Stimulated activated CD4-positive, alpha-beta T cell treated with anti-CD3 and anti-CD28 coated beads, Interleukin-15, amount 100 ng/mL, for 24 hours (primary cell): ENCODE measurements at regions not wholly inside any gene's neighbourhood (a gene's known extent, or its start where the extent isn't known, plus 50 kb on each side); places are given as distances from the start of the nearest gene placed in this dataset.
"Not testable (repeated sequence)": the region's sequence is repeated elsewhere in the genome, so short reads cannot be mapped to it uniquely, and the experiment has no call there.

ENCODE experiments used
- DNase-seq: peaks from one replicate; pipeline ENCODE4 v3.0.0-alpha.2; 2020

- DNase-seq: no peak
Observed at GRCh38 chr4:135605076-135605475, 1403.5 kb upstream of the PABPC4L start.

- DNase-seq: no peak
Observed at GRCh38 chr4:135604531-135604930, 1402.9 kb upstream of the PABPC4L start.

- DNase-seq: no peak
Observed at GRCh38 chr4:135601351-135601750, 1399.8 kb upstream of the PABPC4L start.

- no peak for DNase-seq
Observed at GRCh38 chr4:135598151-135598550, 1396.6 kb upstream of the PABPC4L start.

GRCh38 chr4:135594521-135594920, 1392.9 kb upstream of the PABPC4L start:
- DNase-seq: no peak

- no peak for DNase-seq
Observed at GRCh38 chr4:135575041-135575440, 1373.5 kb upstream of the PABPC4L start.

GRCh38 chr4:135573251-135573650, 1371.7 kb upstream of the PABPC4L start:
- DNase-seq: no peak

- no peak for DNase-seq
Observed at GRCh38 chr4:135564090-135564489, 1362.5 kb upstream of the PABPC4L start.

- no peak for DNase-seq
Observed at GRCh38 chr4:135553213-135553612, 1351.6 kb upstream of the PABPC4L start.

GRCh38 chr4:135552131-135552530, 1350.5 kb upstream of the PABPC4L start:
- DNase-seq: no peak

GRCh38 chr4:135548711-135549110, 1347.1 kb upstream of the PABPC4L start:
- DNase-seq: no peak

GRCh38 chr4:135545616-135546317, 1344.2 kb upstream of the PABPC4L start:
- no peak for DNase-seq

- no peak for DNase-seq
Observed at GRCh38 chr4:135538698-135539097, 1337.1 kb upstream of the PABPC4L start.

GRCh38 chr4:135533053-135533452, 1331.5 kb upstream of the PABPC4L start:
- no peak for DNase-seq

- DNase-seq: no peak
Observed at GRCh38 chr4:135532132-135532531, 1330.5 kb upstream of the PABPC4L start.

GRCh38 chr4:135515295-135515694, 1313.7 kb upstream of the PABPC4L start:
- DNase-seq: no peak

GRCh38 chr4:135510582-135510981, 1309.0 kb upstream of the PABPC4L start:
- no peak for DNase-seq

GRCh38 chr4:135508006-135508714, 1306.6 kb upstream of the PABPC4L start:
- no peak for DNase-seq

GRCh38 chr4:135497563-135498152, 1296.1 kb upstream of the PABPC4L start:
- no peak for DNase-seq

- DNase-seq: no peak
Observed at GRCh38 chr4:135492439-135492838, 1290.8 kb upstream of the PABPC4L start.

GRCh38 chr4:135485371-135485770, 1283.8 kb upstream of the PABPC4L start:
- DNase-seq: no peak

- no peak for DNase-seq
Observed at GRCh38 chr4:135476272-135476671, 1274.7 kb upstream of the PABPC4L start.

- no peak for DNase-seq
Observed at GRCh38 chr4:135464311-135464710, 1262.7 kb upstream of the PABPC4L start.

GRCh38 chr4:135447598-135447997, 1246.0 kb upstream of the PABPC4L start:
- DNase-seq: not testable (repeated sequence)
